ENCODE measurements at regions not wholly inside any gene's neighbourhood (a gene's known extent, or its start where the extent isn't known, plus 50 kb on each side); places are given as distances from the start of the nearest gene placed in this dataset.

DNA sequence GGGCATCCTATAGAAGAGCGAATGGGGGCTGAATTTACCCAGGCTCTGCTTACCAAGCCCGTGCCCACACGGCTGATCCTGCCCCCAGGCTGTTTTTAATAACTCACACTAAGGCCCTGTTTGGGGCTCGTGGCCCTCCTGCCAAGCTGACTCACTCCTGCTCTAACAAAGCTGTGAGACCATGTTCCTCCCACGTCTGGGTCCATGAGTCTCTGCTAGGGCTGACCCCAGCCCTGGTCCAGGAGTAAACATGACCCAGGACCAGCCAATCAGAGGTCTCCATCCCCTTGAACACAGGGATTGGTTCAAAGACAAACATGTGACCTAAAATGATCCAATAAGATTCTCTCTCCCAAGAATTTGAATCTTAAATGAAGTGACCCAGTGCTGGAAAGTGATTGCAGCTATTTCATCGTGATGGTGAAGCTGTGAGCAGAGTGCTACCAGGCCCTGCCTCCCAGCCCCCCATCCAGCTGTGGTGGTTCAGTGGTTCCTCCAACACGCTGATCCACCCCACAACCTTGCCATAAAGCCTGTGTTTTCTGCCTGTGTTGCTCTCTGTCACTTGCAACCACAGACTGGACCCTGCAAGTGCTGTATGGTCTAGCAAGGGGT lies 57.2 kb downstream of the C16orf82 start:
- H3K27me3 Mint-ChIP-seq: peaks cover 4 to 11% (median 11%) of the 10 kb centered on the region in 3 donors
- DNase-seq: no peak
- no peaks in the 10 kb centered on the region for H3K4me1 Mint-ChIP-seq
- ATAC-seq (ENCODE audit: low read depth in 2 of 2): no peak
- no peak overlapping the region for H3K4me3 Mint-ChIP-seq
- peak overlapping the region in 2 of 6 donors; percentile 15 to 58 for H3K27ac Mint-ChIP-seq
- peaks cover 0 to 17% of the 10 kb centered on the region in 2 donors for H3K36me3 Mint-ChIP-seq
- H3K9me3 Mint-ChIP-seq: peaks cover 5 to 22% (median 18%) of the 10 kb centered on the region in 7 donors

GRCh38 chr16:27127308-27127707 lies 60.6 kb downstream of the C16orf82 start:
- H3K27me3 Mint-ChIP-seq: peaks cover 14 to 30% (median 20%) of the 10 kb centered on the region in 3 donors
- H3K36me3 Mint-ChIP-seq: peaks cover 8 to 23% of the 10 kb centered on the region in 2 donors
- ATAC-seq (ENCODE audit: low read depth in 2 of 2): no peak
- DNase-seq: no peak
- peaks cover 13 to 30% (median 20%) of the 10 kb centered on the region in 7 donors for H3K9me3 Mint-ChIP-seq
- H3K4me3 Mint-ChIP-seq: no peak overlapping the region
- no peak overlapping the region for H3K27ac Mint-ChIP-seq
- no peaks in the 10 kb centered on the region for H3K4me1 Mint-ChIP-seq

- Mint-ChIP-seq H3K9me3 (peaks cover 13 to 37% (median 16%) of the 10 kb centered on the region in 7 donors), H3K27me3 (peaks cover 10 to 39% (median 21%) of the 10 kb centered on the region in 3 donors), H3K4me1 (no peaks in the 10 kb centered on the region), H3K36me3 (peaks cover 4 to 26% of the 10 kb centered on the region in 2 donors), H3K4me3 (no peak overlapping the region), H3K27ac (no peak overlapping the region)
- no peak for ATAC-seq (ENCODE audit: low read depth in 2 of 2)
- no peak for DNase-seq
Observed at GRCh38 chr16:27129401-27129800, 62.7 kb downstream of the C16orf82 start.

- no peak for DNase-seq
- Mint-ChIP-seq H3K27ac (peak overlapping the region in 5 of 6 donors; percentile 9 to 95 (median 66)), H3K27me3 (peaks cover 4 to 32% (median 19%) of the 10 kb centered on the region in 3 donors), H3K4me1 (peaks cover 0 to 7% (median 5%) of the 10 kb centered on the region in 3 donors), H3K4me3 (no peak overlapping the region), H3K9me3 (peaks cover 5 to 21% (median 9%) of the 10 kb centered on the region in 7 donors), H3K36me3 (peaks cover 0 to 12% of the 10 kb centered on the region in 2 donors)
- ATAC-seq (ENCODE audit: low read depth in 2 of 2): no peak
Observed at GRCh38 chr16:27138257-27138656, 65.1 kb upstream of the KDM8 start.

DNA sequence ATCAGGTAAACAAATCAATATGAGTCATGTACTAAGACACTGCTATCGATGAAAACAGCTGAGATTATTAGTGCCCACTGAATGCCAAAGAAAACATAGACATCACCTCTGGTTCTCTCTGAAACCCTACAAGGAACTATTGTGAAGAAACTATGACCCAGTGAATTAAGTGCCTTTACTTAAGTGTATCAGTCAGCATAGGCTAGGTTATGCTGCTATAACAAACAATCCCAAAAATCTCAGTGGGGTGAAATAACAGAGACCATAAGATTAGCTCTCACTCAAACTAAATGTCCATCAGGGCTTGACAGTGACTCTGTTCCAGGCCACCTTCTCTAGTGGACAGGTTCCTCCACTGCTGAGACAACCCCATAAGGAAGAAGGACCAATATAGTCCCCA lies 57.7 kb upstream of the KDM8 start:
- Mint-ChIP-seq H3K4me1 (no peaks in the 10 kb centered on the region), H3K36me3 (peaks cover 5 to 7% of the 10 kb centered on the region in 2 donors), H3K27me3 (peaks cover 4 to 26% (median 19%) of the 10 kb centered on the region in 3 donors), H3K4me3 (no peak overlapping the region), H3K9me3 (peaks cover 0 to 9% (median 3%) of the 10 kb centered on the region in 7 donors), H3K27ac (no peak overlapping the region)
- no peak for ATAC-seq (ENCODE audit: low read depth in 2 of 2)
- DNase-seq: no peak

GRCh38 chr16:27149986-27150385 lies 53.3 kb upstream of the KDM8 start:
- peaks cover 4 to 8% (median 5%) of the 10 kb centered on the region in 3 donors for H3K27me3 Mint-ChIP-seq
- peaks cover 0 to 9% (median 3%) of the 10 kb centered on the region in 7 donors for H3K9me3 Mint-ChIP-seq
- H3K27ac Mint-ChIP-seq: no peak overlapping the region
- ATAC-seq (ENCODE audit: low read depth in 2 of 2): no peak
- peaks cover 4 to 13% (median 7%) of the 10 kb centered on the region in 3 donors for H3K4me1 Mint-ChIP-seq
- no peak for DNase-seq
- no peak overlapping the region for H3K4me3 Mint-ChIP-seq
- H3K36me3 Mint-ChIP-seq: peaks cover 5 to 7% of the 10 kb centered on the region in 2 donors

DNA sequence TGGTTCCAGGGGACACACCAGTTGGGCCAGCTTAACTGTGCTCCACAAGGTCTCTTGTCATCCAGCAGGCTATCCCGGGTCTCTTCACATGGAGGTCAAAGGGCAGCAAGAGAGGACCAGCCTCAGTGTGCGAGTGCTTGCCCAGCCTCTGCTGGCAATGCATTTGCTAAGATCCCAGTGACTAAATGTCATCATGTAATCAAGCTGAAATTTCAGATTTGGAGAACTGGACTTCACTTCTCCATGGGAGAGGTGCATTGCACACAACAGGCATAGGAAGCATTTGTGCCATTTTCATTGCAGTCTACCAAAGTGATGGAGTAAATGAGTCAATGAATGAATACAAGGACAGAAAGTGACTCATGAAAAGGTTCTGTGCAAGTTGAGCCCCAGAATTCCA lies 51.2 kb upstream of the KDM8 start:
- Mint-ChIP-seq H3K9me3 (no peaks in the 10 kb centered on the region), H3K4me3 (no peak overlapping the region), H3K27ac (peak overlapping the region in 1 of 6 donors; percentile 65), H3K4me1 (peaks cover 8 to 15% (median 13%) of the 10 kb centered on the region in 3 donors), H3K27me3 (no peaks in the 10 kb centered on the region), H3K36me3 (no peaks in the 10 kb centered on the region)
- ATAC-seq (ENCODE audit: low read depth in 2 of 2) (no peak), DNase-seq (no peak)

DNA sequence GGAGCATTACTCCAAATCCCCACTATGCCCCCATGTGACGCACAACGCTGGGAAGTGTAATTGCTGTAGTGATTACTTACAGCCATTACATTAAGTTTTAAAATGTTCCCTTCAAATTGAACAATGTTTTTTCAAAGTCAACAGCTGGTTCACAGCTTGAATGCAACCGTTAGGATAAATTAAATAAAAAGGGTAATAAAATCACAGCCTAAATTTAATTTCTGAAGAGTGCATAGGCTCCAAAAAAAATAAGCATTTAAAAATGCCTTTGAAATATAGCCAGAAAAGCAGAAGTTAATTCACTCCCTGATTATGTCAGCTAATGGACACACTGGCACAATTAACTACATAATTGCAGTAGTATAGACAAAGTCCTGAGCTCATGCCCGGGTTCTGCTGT lies 50.5 kb upstream of the KDM8 start:
- H3K9me3 Mint-ChIP-seq: peaks cover 0 to 2% (median 0%) of the 10 kb centered on the region in 7 donors
- peak overlapping the region in 1 of 6 donors; percentile 5 for H3K27ac Mint-ChIP-seq
- no peak overlapping the region for H3K4me3 Mint-ChIP-seq
- ATAC-seq (ENCODE audit: low read depth in 2 of 2) (no peak), DNase-seq (no peak)
- peaks cover 8 to 18% (median 13%) of the 10 kb centered on the region in 3 donors for H3K4me1 Mint-ChIP-seq
- H3K27me3 Mint-ChIP-seq: no peaks in the 10 kb centered on the region
- no peaks in the 10 kb centered on the region for H3K36me3 Mint-ChIP-seq
